Transverse colon (tissue), 4 donors: ENCODE measurements at regions not wholly inside any gene's neighbourhood (a gene's known extent, or its start where the extent isn't known, plus 50 kb on each side); places are given as distances from the start of the nearest gene placed in this dataset.
"Not testable (repeated sequence)": the region's sequence is repeated elsewhere in the genome, so short reads cannot be mapped to it uniquely, and the experiment has no call there.

ENCODE experiments used
- DNase-seq: peaks from one replicate; pipeline ENCODE4 v3.0.0-alpha.2; 2019
- H3K27ac ChIP-seq, 4 donors: fragments of 200-600 bp; sonication (generic); 2 replicates each; pipeline ENCODE4 v1.5.1; 2016 to 2018; ENCODE audit warnings: inconsistent platforms in 4 of 4
- H3K27me3 ChIP-seq: fragments of 200-600 bp; sonication (generic); 2 replicates; pipeline ENCODE4 v1.5.1; 2017; ENCODE audit warnings: inconsistent platforms
- H3K36me3 ChIP-seq, 4 donors: fragments of 200-600 bp; sonication (generic); 2 replicates each; pipeline ENCODE4 v1.5.1; 2017 to 2019; ENCODE audit warnings: inconsistent platforms in 4 of 4
- H3K4me1 ChIP-seq, 4 donors: fragments of 200-600 bp; sonication (generic); 2 replicates each; pipeline ENCODE4 v1.5.1; 2017 to 2020; ENCODE audit warnings: inconsistent platforms in 4 of 4
- H3K4me3 ChIP-seq, 4 donors: fragments of 200-600 bp; sonication (generic); 1 replicate in 1 of 4; 2 replicates in 3 of 4; pipeline versions ENCODE4 v1.5.1 to v1.6.1; 2017 to 2019; ENCODE audit warnings: inconsistent platforms in 4 of 4
- H3K9me3 ChIP-seq, 2 donors: fragments of 200-600 bp; sonication (generic); 2 replicates each; pipeline ENCODE4 v1.5.1; 2017 to 2019; ENCODE audit warnings: inconsistent platforms in 2 of 2
- CTCF ChIP-seq, 5 experiments: fragments of 200-600 bp in 3 of 5; fragments of 450-650 bp in 2 of 5; sonication (generic) in 3 of 5; IDR thresholded peaks; 1 replicate in 2 of 5; 2 replicates in 3 of 5; pipeline ENCODE4 v1.5.1; 2016 to 2017; ENCODE audit warnings: antibody characterized with exemption in 5 of 5, inconsistent platforms in 3 of 5, mild to moderate bottlenecking in 2 of 5, moderate library complexity in 1 of 5
- EP300 ChIP-seq: sonication (generic); formaldehyde crosslinking; IDR thresholded peaks from one replicate; pipeline ENCODE4 v1.6.1; 2017; ENCODE audit warnings: antibody characterized with exemption, low read depth
- POLR2A ChIP-seq: fragments of 450-650 bp; IDR thresholded peaks from one replicate; pipeline ENCODE4 v1.6.1; 2016; ENCODE audit warnings: antibody characterized with exemption, mild to moderate bottlenecking, moderate library complexity
- POLR2AphosphoS5 ChIP-seq, 3 donors: sonication (generic); formaldehyde crosslinking; IDR thresholded peaks; one replicate each; pipeline ENCODE4 v1.6.1; 2016; ENCODE audit warnings: antibody characterized with exemption in 3 of 3
- WGBS, 2 donors: methylation state at CpG; one replicate each; pipeline ENCODE4 v1.1.5; 2018; ENCODE audit warnings: low coverage in 1 of 2; 5-methylcytosine and 5-hydroxymethylcytosine counted together
- in situ Hi-C, 4 donors: fragments of 200-750 bp; cut with MboI; loops; one replicate each; pipeline versions ENCODE4 v1.15.0 to v1.15.1; 2017; ENCODE audit warnings: low sequenced_read_pairs in 3 of 4, low pct_ligation_motif_present in 1 of 4, low pct_unique_long_range_greater_than_20kb in 1 of 4
- intact Hi-C: fragments of 100-400 bp; cut with DNase I; formaldehyde crosslinking; loops from one replicate; pipeline ENCODE4 v1.15.1; 2023; ENCODE audit warnings: low total_unique reads

GRCh38 chr3:153567556-153567955 is 405.5 kb downstream of the RAP2B start:
- in situ Hi-C loops, result no loop called here
- no peak overlapping the region for H3K4me3 ChIP-seq
- TF ChIP-seq POLR2AphosphoS5 (IDR thresholded peaks at IDR 0.05) (no peak), EP300 (no peak)
- no peaks in the 10 kb centered on the region for H3K27me3 ChIP-seq
- DNase-seq, result no peak
- intact Hi-C loops, result no loop called here
- H3K27ac ChIP-seq, result no peak overlapping the region
- H3K9me3 ChIP-seq, result peaks cover 13 to 17% of the 10 kb centered on the region in 2 donors
- no peaks in the 10 kb centered on the region for H3K4me1 ChIP-seq
- no peaks in the 10 kb centered on the region for H3K36me3 ChIP-seq

GRCh38 chr3:153570481-153570880 is 408.5 kb downstream of the RAP2B start:
- H3K9me3 ChIP-seq, H3K4me3 ChIP-seq, in situ Hi-C loops, H3K27me3 ChIP-seq, H3K27ac ChIP-seq, intact Hi-C loops, H3K4me1 ChIP-seq, H3K36me3 ChIP-seq, DNase-seq: not testable (repeated sequence)
- WGBS, 2 donors, result 75 to 95% methylated on average over 1 of the region's 1 CpG

GRCh38 chr3:153572165-153572564 is 410.1 kb downstream of the RAP2B start:
- DNase-seq, result no peak
- Histone ChIP-seq H3K27ac (no peak overlapping the region), H3K9me3 (no peaks in the 10 kb centered on the region), H3K4me1 (no peaks in the 10 kb centered on the region), H3K4me3 (no peak overlapping the region), H3K27me3 (no peaks in the 10 kb centered on the region), H3K36me3 (no peaks in the 10 kb centered on the region)
- TF ChIP-seq CTCF (IDR thresholded peaks at IDR 0.05) (no peak), POLR2AphosphoS5 (IDR thresholded peaks at IDR 0.05) (no peak), EP300 (no peak), POLR2A (no peak)
- in situ Hi-C loops, result no loop called here
- intact Hi-C loops, result no loop called here
- WGBS, 2 donors, result 62 to 68% methylated on average over 3 of the region's 3 CpGs

GRCh38 chr3:153572654-153573053 is 410.6 kb downstream of the RAP2B start:
- intact Hi-C loops (no loop called here), in situ Hi-C loops (no loop called here)
- Histone ChIP-seq H3K9me3 (no peaks in the 10 kb centered on the region), H3K4me1 (no peaks in the 10 kb centered on the region), H3K36me3 (no peaks in the 10 kb centered on the region), H3K27ac (no peak overlapping the region), H3K4me3 (no peak overlapping the region), H3K27me3 (no peaks in the 10 kb centered on the region)
- no peak for DNase-seq
- WGBS, 2 donors, result 47 to 51% methylated on average over 2 of the region's 2 CpGs
- TF ChIP-seq POLR2A (no peak), POLR2AphosphoS5 (IDR thresholded peaks at IDR 0.05) (no peak), CTCF (IDR thresholded peaks at IDR 0.05) (no peak), EP300 (no peak)

GRCh38 chr3:153573481-153573880 is 411.5 kb downstream of the RAP2B start:
- Histone ChIP-seq H3K27me3 (no peaks in the 10 kb centered on the region), H3K4me1 (no peaks in the 10 kb centered on the region), H3K4me3 (no peak overlapping the region), H3K9me3 (no peaks in the 10 kb centered on the region), H3K36me3 (no peaks in the 10 kb centered on the region), H3K27ac (no peak overlapping the region)
- in situ Hi-C loops (no loop called here), intact Hi-C loops (no loop called here)
- TF ChIP-seq EP300 (no peak), POLR2A (no peak), POLR2AphosphoS5 (IDR thresholded peaks at IDR 0.05) (no peak), CTCF (IDR thresholded peaks at IDR 0.05) (no peak)
- DNase-seq, result no peak
- 77 to 90% methylated on average over 2 of the region's 2 CpGs for WGBS, 2 donors
